Left renal pelvis (tissue), 4 donors: ENCODE measurements at regions not wholly inside any gene's neighbourhood (a gene's known extent, or its start where the extent isn't known, plus 50 kb on each side); places are given as distances from the start of the nearest gene placed in this dataset.
"Not testable (repeated sequence)": the region's sequence is repeated elsewhere in the genome, so short reads cannot be mapped to it uniquely, and the experiment has no call there.

Source experiments
- DNase-seq, 4 donors: peaks; one replicate each; pipeline ENCODE4 v3.0.0-alpha.2; 2013; ENCODE audit warnings: low read depth in 4 of 4, low spot score in 3 of 4

DNA sequence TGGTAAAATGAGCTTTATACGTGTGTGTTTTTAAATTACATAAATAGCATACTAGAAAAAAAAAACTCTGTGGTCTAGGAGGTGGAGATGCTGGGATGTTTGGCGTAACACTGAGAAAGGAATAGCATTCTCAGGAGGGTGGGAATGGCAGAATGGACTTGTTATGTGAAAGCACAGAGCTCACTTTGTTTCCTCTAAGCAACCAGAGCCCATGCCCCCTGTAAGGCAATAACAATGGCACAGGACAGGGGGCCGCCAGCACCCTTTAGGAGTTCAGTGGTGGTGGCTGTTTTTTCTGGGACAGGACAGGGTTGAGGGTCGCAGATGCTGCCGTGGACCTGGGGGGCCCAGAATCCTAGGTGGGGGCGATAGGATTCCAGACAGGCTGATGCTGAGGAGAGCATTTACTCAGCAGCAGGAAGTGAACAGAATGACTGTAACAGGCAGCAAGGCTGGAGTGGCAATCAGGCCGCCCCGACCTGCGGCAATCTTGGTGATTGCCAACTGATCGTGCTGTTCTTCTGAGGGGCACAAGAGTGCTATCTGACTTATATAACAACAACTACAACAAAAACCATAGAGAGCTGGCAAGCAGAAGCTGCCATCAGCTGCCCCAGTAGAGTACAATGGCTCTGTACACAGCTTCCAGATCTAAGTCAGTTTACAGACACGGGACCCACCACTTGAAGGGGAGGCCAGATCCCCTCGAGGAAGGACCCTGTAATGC lies 160.4 kb downstream of the UACA start:
- no peak for DNase-seq

DNA sequence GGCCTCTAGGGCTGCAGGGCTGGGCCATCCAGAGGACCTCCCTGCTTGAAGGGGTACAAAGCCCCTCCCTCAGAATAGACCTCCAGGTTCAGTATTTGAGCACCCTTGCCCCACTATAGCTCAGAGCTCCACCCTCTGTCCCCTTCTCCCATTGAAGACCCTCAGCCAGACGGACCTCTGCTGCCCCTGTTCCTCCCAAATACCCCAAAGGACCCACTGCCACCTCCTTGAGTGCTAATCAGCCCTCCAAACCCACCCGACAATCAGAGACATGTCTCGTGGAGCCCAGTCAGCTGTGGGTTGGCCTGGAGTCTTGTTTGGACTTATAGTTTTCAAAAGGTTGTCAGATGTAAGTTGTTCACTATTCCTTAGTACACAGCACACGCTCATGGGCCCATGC lies 161.1 kb downstream of the UACA start:
- no peak for DNase-seq

DNA sequence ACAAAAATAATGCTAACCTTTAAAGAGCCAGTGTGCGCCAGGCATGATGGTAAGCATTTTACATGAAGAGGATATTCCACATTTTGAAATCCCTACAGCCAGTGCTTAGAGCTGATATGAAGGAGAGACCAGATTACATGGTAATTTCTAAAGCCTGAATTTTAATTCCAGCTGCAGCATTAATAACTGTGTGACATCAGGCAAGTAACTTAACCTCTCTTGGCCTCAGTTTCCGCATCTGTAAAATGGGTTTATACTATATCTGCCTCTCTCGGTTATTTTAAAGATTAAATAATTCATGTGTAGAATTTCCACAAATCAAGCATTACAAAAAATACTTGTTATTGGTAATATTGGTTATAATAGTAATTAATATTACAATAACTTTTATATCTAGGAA lies 165.4 kb downstream of the UACA start:
- no peak for DNase-seq

DNA sequence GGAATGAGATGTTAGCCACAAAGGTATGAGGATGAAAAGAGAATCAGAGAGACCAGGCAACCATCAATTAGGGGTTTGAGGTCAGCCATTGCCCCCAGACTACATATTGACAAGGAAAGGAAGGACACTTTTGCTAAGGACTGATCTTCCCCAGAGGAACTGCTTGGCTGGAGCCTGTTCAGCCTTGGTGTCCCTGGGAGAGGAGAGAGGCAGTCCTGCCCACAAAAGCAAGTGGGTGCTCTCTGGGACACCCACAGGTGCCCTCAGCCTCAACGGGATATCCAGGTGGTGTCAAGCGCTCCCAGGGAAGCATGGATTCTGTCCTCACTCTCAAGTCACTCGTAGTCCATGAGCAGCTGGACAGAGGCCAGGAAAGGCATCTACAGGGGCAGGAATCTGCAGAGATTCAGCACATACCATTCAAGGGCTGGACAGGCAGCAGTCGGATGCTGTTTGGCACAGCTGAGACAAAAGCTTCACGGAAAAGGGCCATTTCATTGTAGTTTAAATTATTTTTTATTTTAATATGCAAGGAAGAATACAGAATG lies 166.2 kb downstream of the UACA start:
- no peak for DNase-seq

DNA sequence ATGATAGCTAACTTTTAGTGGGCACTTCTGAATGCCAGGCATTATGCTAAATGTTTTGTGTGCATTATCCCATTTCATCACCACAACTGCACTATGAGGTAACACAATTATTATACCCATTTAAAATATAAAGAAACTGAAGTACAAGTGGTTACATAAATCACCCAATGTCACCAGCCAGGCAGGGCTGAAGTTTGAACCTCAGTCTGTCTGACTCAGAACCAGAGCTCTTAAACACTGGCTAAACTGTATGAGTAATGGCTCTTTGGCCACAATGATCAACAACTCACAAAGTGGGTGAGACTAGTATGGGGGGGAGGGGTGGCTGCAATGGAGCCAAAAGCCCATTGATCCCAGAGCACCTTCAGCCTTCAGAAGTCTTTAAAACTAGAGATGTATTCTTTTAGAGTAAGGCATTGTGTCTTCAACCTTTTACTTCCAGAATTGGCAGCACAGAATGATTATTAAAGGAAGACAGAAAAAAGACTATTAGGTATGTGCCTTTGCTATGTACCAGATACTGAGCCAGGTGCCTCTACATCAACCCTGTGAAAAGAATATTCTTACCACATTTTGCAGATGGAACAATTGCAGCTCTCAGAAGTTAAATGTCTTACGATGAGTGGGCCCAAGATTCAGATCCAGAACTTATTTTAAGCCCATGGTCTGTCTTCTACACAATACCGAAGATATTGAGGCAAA lies 166.9 kb downstream of the UACA start:
- no peak for DNase-seq

DNA sequence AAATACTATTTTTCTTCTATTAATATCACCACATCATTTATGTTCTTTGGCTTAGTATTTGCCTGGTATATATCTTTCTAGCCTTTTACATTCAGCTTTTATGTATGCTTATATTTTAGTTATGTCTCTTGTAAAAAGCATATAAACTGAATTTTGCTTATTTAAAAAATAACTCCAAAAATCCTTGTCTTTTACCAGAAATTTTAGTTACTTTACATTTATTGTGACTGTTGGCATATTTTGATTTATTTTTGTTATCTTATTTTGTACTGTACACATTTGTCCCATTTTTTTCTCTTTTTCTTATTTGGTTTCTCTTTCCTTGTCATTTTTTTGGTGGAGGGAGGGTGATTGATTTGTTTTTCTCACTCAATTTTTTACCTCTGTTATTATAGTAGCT lies 169.6 kb downstream of the UACA start:
- no peak for DNase-seq

DNA sequence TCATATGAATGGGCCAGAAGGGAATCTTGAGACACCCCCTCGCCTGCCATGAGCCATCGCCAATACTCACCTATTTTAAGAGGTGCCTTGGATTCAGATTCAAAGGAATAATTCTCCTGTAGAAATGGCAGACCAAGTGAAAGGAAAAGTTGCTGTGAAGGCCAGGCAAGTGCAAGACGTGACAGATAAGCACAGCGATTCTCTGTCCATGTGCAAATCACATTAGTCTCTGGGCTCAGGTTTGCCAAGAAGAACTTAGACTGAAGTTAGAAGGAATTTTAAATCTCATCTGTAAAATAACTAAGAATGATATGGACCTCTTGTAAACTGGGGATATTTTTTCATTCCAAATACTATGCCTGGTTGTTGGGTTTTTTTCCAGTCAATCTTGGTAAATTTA lies 173.6 kb downstream of the UACA start:
- DNase-seq = no peak

DNA sequence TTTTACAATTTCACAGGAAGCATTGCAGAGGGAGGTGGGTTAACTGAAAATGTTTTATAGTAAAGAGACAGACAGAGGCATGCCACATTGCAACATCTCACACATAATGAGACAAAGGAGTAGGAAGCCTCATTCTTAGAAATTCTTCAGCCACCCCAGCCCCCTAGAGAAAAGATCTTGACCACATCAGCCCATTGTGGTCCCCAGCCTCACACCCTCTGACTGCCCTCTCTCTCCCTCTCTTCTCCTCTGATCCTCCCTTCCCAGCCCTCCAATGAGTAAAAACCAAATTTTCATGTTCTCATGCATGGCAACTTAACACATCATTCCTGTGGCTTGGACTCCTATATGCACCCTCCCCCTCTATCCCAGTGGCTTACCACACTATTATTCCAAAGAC lies 174.1 kb downstream of the UACA start:
- no peak for DNase-seq

DNA sequence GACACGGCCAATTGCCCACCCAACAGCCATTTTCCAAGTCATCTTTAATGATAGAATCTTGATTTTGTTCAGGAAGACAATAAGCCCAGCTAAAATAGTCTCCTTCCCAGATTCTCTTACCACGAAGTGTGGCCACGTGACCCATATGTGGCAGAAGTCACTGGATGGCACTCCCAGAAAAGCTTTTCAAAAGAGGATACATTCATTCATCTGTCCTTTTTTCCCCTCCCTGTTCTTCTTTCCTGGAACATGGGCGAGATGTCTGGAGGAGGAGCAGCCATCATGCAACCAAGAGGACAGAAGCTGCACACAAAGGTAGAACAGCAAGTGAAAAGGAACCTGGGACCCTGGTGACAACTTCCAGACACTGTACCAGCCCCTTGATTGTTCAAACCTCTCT lies 174.7 kb downstream of the UACA start:
- DNase-seq = no peak

DNA sequence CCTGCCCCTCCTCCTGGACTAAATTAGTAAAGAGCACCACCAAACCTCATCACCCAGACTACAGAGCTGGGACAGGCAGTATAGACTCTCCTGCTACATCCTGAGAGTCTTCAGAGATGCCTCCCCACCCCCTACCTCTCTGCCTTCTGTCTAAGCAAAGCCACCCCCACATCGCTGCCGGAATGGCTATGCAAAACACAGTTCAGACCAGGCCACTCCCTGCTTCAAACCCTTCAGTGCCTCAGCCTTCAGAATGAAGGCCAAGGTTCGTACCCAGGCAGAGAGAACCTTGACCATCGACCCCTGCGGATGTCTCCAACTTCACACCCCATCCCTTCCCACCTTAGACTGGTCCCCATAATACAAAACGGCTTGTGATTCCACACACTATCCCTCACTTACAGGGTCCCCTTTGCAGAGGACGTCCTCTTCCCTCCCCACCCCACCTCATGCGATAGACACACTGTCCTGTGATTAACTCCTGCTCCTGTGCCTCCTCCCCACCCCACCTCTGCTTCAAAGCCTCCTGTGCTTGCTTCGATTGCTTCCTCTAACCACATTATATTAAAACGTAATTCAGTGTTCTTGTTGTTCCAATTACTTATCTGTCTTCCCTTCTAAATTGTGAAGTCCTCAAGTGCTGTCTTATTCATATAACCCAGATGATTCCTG lies 175.3 kb downstream of the UACA start:
- DNase-seq = no peak

DNA sequence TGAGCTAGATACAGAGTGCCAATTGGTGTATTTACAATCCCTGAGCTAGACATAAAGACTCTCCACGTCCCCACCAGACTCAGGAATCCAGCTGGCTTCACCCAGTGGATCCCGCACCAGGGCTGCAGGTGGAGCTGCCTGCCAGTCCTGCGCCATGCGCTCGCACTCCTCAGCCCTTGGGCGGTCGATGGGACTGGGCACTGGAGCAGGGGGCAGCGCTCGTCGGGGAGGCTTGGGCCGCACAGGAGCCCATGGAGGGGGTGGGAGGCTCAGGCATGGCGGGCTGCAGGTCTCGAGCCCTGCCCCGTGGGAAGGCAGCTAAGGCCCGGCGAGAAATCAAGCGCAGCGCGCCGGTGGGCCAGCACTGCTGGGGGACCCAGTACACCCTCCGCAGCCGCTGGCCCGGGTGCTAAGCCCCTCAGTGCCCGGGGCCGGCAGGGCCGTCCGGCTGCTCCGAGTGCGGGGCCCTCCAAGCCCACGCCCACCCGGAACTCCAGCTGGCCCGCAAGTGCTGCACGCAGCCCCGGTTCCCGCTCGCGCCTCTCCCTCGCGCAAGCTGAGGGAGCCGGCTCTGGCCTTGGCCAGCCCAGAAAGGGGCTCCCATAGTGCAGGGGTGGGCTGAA lies 176.2 kb downstream of the UACA start:
- DNase-seq = not testable (repeated sequence)

DNA sequence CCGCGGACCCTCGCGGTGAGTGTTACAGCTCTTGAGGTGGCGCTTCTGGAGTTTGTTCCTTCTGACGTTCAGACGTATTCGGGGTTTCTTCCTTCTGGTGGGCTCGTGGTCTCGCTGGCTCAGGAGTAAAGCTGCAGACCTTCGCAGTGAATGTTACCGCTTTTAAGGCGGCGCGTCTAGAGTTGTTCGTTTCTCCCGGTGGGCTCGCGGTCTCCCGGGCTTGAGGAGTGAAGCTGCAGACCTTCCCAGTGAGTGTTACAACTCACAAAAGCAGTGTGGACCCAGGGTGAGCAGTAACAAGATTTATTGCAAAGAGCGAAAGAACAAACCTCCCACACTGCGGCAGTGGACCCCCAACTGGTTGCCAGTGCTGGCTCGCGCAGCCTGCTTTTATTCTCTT lies 177.1 kb downstream of the UACA start:
- DNase-seq = no peak

DNA sequence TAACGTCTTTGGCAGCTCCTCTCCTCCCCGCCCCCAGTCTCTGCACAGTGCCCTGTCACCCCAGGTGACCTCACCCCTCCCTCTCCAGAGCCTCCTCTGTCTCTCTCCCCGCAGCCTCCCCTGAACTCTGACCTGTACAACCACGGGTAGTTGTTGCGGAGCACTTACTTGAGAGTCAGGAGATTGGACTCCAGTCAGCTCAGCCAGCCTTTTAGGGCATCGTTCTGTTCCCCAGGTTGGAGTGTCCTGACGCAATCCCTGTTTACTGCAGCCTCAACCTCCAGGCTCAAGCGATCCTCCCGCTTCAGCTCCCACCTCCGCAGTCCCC lies 177.7 kb downstream of the UACA start:
- no peak for DNase-seq

DNA sequence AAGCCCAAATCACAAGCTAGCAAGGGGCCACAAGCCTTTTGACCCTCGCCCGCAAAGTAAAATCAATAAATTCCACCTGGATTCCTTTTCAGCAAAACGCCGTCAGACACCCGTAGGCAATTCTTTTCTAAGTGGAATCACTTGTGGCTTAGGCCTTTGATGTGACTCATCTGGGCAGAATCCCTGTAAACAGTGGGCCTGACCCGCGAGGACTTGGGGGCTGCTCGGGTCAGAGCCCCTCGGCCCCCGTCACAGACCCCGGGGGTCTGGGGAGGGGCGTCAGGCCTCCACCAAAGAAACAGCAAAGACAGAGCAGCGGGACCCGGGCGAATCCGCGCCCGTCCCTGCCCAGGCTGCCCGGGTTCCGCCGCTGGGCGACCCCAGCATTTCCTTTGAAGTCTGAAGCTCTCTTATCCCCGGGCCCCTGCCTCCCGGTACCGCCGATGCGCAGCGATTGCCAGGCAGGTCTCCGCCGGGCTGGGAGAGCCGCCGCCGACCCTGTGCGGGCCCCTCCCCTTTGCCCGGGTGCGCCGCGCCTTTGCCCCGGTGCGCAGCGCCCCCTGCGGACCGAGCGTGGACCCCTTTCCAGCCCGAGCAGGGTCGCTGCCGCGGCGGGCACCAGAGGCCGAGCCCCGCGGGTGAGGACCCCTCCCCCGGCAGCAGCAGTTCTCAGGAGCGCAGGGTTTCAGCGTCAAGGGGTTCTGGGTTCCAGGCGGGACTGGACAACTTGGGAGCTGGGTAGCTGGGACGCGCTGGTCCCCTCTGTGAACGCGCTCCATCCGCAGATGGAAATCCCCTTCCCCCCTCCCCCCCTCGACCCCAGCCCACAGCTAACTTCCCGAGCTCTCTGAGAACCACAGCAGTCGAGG lies 178.3 kb downstream of the UACA start:
- no peak for DNase-seq

DNA sequence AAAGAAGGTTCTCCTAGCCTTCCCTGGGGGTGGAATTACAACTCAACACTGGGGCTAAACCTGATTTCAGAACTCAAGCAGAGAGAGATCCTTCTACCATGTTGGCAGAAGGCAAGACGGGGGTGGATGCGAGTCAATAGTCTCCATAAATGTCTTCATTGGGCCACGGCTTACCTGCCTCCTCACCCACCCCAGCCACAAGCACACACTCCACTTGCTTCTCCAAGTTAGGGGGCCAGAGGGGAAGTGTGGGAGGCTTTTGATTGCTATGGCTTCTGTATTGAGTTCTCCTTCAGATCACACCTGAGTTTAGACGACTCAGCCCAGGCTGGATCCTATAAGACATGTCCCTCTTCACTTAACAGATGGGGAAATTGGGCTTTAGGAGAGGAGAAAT lies 178.9 kb downstream of the UACA start:
- DNase-seq = no peak

DNA sequence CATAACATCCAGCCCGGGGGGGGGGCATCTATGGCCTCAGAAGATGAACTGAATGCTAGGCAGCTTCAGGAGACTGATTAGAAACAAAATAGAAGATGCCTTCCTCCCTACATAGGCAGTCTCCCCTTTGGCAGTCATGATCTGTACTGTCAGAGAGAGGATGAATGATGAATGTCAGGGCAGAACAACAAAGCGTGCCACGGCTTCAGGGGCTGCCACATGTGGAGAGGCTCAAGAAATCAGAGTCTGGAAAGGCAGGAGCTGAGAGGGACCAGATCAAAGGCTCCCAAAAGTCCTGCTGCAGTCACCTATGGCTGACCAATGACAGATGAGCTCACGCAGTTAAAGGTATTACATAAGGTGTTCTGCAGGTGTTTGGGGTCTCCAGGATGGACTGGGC lies 180.4 kb downstream of the UACA start:
- DNase-seq = no peak

DNA sequence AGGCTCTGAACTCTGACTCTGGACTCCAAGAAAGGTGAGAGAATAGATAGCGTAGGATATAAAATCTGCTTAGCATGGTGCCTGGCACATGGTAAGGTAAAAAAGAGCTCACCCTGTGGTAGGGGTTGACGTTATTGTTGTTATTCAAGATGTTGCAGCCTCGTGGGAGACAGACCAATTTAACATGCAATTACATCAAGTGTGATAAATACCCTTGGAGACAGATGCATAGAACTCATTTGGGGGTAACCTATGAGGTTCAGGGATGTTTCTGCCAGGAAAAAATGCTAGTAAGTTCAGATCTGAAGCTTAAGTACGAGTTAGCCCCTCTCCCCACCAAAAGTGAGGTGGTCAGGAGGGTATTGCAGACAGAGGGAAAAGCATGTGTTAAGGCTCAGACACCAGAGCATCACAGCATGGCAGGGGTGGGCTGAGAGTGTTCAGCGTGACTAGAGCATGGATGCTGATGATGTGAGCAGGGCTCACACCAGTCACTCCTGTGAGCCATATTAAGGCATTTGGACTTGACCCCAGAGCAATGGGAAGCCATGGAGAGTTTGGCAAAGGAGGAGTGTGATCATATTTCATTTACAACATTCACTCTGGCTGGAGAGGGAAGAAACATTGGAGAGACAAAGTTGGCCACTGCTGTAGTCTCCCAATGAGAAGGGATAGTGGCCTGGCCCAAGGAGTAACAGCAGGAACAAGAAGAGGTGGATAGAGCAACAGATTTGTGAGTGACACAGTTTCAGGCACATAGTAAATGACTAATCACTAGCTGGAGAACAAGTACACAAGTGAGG lies 181.0 kb downstream of the UACA start:
- DNase-seq = no peak

DNA sequence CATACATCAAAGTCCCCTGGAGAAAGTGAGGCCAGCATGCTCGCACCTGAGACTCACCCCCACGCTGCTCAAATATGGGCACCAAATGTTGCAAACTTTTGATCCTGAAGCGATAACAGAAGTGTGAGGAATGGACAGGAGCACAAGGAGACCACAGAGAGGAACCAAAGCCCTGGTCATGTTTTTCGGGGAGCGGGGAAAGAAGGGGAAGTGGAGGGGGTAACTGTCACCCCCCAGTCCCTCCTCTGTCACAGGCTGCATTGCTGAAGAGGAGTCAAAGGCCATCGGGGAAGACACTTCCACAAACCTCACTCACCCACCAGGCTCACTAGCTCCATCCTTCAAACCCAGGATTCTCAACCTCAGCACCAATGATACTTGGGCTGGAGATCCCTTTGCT lies 182.4 kb downstream of the UACA start:
- DNase-seq = no peak

DNA sequence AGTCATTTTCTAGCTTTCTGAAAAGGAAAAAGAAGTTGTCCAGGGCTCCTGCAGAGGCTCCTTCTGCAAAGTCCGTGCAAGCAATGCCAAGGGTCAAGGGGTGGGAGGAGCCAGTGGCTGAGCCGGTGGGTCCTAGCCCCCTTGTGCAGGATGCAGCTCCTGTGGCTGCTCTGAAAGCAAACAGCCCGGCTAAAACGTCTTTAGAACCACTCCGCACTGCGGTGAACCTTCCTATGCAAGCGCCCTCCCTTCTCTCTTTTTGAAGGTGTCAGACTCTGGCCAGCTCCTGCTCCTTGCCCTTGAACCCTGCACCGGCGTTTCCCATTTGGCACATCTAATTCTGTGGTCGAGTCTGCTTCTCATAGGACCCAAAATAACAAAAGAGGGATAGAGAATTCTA lies 183.1 kb downstream of the UACA start:
- no peak for DNase-seq

DNA sequence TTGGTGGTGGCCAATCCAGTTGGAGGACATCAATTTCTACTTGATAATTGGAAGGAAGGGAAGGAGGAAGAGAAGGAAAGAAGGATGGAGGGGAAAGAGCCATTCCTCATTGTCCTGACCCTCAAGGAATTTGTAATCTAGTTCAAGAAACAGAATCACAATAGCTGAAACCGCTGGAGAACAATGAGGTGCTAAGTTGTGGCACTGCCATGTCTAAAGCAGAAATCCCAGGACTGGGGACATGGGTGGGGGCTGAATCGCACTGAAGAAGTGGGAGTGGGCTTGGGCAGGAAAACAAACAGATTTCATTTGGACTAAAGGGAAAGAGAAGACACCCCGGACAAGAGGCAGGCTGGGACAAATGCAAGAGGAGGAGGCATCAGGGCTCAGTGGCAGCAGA lies 183.6 kb downstream of the UACA start:
- DNase-seq = no peak
